ENCODE measurements at regions not wholly inside any gene's neighbourhood (a gene's known extent, or its start where the extent isn't known, plus 50 kb on each side); places are given as distances from the start of the nearest gene placed in this dataset.

DNA sequence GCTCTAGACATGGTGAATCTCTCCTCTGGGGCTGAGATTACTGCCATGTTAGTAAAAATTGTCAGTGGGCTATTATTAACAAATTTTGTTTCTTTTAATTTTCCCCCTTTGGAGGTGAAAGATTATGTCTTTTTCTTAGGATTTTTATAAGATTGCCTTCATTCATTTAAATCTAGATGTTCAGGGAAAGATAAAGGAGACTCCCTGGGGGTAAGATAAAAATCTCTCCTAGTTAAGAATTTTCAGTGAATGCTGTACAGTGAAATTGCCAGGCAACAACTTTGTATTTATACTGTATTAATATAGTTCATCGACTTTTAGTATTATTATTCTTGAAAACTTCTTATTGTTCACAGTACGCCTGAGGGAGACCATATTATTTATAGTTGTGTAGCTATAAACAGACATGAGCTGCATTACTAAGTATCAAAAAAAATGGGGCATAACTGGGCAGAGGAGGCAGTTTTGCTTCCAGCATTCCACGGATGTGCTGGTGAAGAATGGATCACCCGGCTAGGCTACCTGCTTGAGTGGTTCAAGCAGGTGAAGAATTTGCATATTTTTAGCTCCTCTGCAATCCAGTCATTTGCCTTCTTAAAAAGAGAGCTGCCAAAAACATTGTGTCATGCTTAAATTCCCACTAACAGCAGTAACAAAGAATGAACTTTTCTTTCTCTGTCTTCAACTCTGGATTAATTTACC is 552.1 kb downstream of the DNAJB9 start:
- Mint-ChIP-seq H3K9me3 (no peaks in the 10 kb centered on the region), H3K27me3 (ENCODE audit: low read depth) (no peaks in the 10 kb centered on the region), H3K4me1 (peaks cover 19% of the 10 kb centered on the region), H3K4me3 (no peak overlapping the region), H3K36me3 (ENCODE audit: low read depth) (no peaks in the 10 kb centered on the region), H3K27ac (ENCODE audit: unreplicated experiment) (no peak overlapping the region)
- TF ChIP-seq, protein P1, sequence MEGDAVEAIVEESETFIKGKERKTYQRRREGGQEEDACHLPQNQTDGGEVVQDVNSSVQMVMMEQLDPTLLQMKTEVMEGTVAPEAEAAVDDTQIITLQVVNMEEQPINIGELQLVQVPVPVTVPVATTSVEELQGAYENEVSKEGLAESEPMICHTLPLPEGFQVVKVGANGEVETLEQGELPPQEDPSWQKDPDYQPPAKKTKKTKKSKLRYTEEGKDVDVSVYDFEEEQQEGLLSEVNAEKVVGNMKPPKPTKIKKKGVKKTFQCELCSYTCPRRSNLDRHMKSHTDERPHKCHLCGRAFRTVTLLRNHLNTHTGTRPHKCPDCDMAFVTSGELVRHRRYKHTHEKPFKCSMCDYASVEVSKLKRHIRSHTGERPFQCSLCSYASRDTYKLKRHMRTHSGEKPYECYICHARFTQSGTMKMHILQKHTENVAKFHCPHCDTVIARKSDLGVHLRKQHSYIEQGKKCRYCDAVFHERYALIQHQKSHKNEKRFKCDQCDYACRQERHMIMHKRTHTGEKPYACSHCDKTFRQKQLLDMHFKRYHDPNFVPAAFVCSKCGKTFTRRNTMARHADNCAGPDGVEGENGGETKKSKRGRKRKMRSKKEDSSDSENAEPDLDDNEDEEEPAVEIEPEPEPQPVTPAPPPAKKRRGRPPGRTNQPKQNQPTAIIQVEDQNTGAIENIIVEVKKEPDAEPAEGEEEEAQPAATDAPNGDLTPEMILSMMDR (conservative IDR thresholded peaks at IDR 0.05), result no peak
- DNase-seq (ENCODE audit: low read depth, low spot score), result no peak

DNA sequence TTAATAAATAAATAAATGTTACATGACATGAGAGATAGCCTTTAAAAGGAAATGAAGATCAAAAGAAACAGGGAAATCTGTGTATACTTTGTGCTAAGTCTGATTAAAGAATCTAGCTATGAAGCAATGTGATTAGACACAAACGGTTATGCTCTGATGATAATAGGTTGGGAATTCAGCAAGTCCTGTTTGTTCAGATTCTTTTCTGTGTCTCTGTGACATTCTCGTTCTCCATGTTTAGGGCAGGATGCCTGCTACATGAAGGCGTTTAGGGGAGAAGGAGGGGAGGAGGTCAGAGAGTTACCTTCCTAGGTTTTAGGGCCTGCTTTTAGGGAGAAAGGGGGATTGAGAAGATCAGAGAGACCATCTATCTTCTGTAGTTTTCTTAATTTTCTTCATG is 555.3 kb downstream of the DNAJB9 start:
- Mint-ChIP-seq H3K9me3 (no peaks in the 10 kb centered on the region), H3K36me3 (ENCODE audit: low read depth) (no peaks in the 10 kb centered on the region), H3K4me1 (peaks cover 29% of the 10 kb centered on the region), H3K27ac (ENCODE audit: unreplicated experiment) (no peak overlapping the region), H3K4me3 (no peak overlapping the region), H3K27me3 (ENCODE audit: low read depth) (no peaks in the 10 kb centered on the region)
- no peak for DNase-seq (ENCODE audit: low read depth, low spot score)
- TF ChIP-seq, protein P1 (conservative IDR thresholded peaks at IDR 0.05), result no peak

DNA sequence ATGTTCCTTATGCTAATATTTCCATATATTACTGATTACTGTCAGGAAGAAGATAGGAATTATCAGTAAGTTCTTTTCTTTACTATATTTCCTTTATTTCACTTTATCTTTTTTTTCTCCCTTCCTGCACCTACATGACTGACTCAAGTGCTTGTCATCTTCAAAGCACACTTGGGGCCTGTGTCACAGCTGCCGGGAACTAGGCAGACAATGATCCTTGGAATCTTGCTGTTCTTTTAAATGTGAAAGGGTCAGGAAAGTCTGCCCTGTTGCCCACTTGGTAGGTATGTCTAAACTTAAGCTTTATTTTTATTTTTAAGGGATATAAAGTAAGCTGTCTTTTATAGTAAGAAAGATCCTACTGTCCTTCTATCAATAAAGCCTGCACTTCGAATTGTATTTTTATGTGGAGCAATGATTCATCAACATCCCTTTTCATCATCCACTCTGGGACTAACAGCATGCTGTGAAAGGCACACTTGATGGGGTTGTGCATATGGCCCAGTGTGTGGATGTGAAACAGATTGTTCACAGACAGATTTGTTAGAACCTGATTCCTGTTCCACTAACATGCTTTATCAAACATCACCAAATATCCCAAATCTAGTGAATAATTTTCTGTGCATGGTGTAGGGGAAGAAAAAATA is 556.9 kb downstream of the DNAJB9 start:
- no peaks in the 10 kb centered on the region for H3K27me3 Mint-ChIP-seq (ENCODE audit: low read depth)
- TF ChIP-seq, protein P1 (conservative IDR thresholded peaks at IDR 0.05), result no peak
- H3K9me3 Mint-ChIP-seq, result no peaks in the 10 kb centered on the region
- H3K4me1 Mint-ChIP-seq, result peaks cover 25% of the 10 kb centered on the region
- DNase-seq (ENCODE audit: low read depth, low spot score), result no peak
- H3K27ac Mint-ChIP-seq (ENCODE audit: unreplicated experiment), result peak overlapping the region; percentile 51
- no peak overlapping the region for H3K4me3 Mint-ChIP-seq
- no peaks in the 10 kb centered on the region for H3K36me3 Mint-ChIP-seq (ENCODE audit: low read depth)

DNA sequence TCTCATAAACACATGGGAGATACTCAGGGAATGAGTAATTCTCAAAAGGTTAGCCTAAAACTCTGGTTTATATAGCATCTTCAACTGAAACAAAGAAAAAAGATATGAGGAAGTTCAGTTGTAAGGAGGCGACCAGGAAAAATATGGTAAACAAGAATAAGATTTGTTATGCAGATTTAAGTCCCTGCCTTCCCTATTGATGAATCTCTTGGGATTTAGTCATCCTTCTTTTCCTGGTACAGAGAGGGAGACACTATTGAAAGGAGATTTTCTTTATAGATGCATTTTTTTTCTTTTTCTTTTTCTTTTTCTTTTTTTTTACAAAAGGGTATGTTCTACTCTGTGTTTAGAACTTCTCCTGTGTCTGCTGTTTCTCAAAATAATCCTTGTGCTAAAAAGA is 557.5 kb downstream of the DNAJB9 start:
- no peaks in the 10 kb centered on the region for H3K36me3 Mint-ChIP-seq (ENCODE audit: low read depth)
- H3K9me3 Mint-ChIP-seq, result no peaks in the 10 kb centered on the region
- TF ChIP-seq, protein P1 (conservative IDR thresholded peaks at IDR 0.05), result no peak
- no peak for DNase-seq (ENCODE audit: low read depth, low spot score)
- no peaks in the 10 kb centered on the region for H3K27me3 Mint-ChIP-seq (ENCODE audit: low read depth)
- no peak overlapping the region for H3K4me3 Mint-ChIP-seq
- H3K4me1 Mint-ChIP-seq, result peaks cover 25% of the 10 kb centered on the region
- no peak overlapping the region for H3K27ac Mint-ChIP-seq (ENCODE audit: unreplicated experiment)

DNA sequence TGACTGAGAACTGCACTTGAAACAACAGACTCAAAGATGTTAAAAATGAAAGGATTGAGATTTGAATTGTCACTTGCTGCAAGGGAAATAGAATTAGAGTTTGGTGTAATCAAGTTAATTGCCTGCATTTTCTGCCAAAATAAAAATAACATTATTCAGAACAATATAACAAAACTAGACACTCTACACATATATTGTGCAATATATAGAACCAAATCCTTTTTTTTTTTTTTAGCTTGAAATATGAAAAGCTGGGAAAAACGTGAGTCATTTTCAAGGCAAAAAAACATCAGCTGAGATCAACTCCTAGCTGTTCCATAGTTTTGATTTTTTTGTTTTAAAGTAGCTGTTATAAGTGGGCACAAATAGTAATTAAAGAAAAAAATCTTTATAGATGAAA is 561.5 kb downstream of the DNAJB9 start:
- Mint-ChIP-seq H3K27me3 (ENCODE audit: low read depth) (no peaks in the 10 kb centered on the region), H3K27ac (ENCODE audit: unreplicated experiment) (no peak overlapping the region), H3K9me3 (peaks cover 13% of the 10 kb centered on the region), H3K4me3 (no peak overlapping the region), H3K4me1 (peaks cover 16% of the 10 kb centered on the region), H3K36me3 (ENCODE audit: low read depth) (no peaks in the 10 kb centered on the region)
- TF ChIP-seq, protein P1 (conservative IDR thresholded peaks at IDR 0.05), result no peak
- no peak for DNase-seq (ENCODE audit: low read depth, low spot score)

Data from neural crest cell (in vitro differentiated cells).